Ecto neural progenitor cell (in vitro differentiated cells): ENCODE measurements at regions not wholly inside any gene's neighbourhood (a gene's known extent, or its start where the extent isn't known, plus 50 kb on each side); places are given as distances from the start of the nearest gene placed in this dataset.

ENCODE experiments used
- DNase-seq: peaks from one replicate; pipeline ENCODE4 v3.0.0-alpha.2; 2018; ENCODE audit warnings: low spot score

GRCh38 chr15:62777671-62778070, 264.9 kb upstream of the TPM1 start:
- DNase-seq: no peak

- no peak for DNase-seq
Measured at GRCh38 chr15:62779036-62779770, 263.3 kb upstream of the TPM1 start.

- DNase-seq: no peak
Measured at GRCh38 chr15:62779899-62780298, 262.6 kb upstream of the TPM1 start.

GRCh38 chr15:62781081-62781497, 261.5 kb upstream of the TPM1 start:
- no peak for DNase-seq

- peak; percentile 69 for DNase-seq
Measured at GRCh38 chr15:62782071-62782841, 260.3 kb upstream of the TPM1 start.

- no peak for DNase-seq
Measured at GRCh38 chr15:62782896-62783295, 259.7 kb upstream of the TPM1 start.

GRCh38 chr15:62783303-62783957, 259.1 kb upstream of the TPM1 start:
- no peak for DNase-seq

- no peak for DNase-seq
Measured at GRCh38 chr15:62785881-62786828, 256.4 kb upstream of the TPM1 start.

GRCh38 chr15:62787401-62787800, 255.1 kb upstream of the TPM1 start:
- DNase-seq: no peak

GRCh38 chr15:62788224-62788623, 254.3 kb upstream of the TPM1 start:
- no peak for DNase-seq

GRCh38 chr15:62790546-62790945, 252.0 kb upstream of the TPM1 start:
- no peak for DNase-seq

GRCh38 chr15:62791694-62792093, 250.9 kb upstream of the TPM1 start:
- no peak for DNase-seq

- DNase-seq: no peak
Measured at GRCh38 chr15:62792986-62793751, 249.4 kb upstream of the TPM1 start.

- DNase-seq: no peak
Measured at GRCh38 chr15:62793752-62794144, 248.8 kb upstream of the TPM1 start.

- DNase-seq: no peak
Measured at GRCh38 chr15:62795171-62795570, 247.4 kb upstream of the TPM1 start.

GRCh38 chr15:62795700-62796695, 246.5 kb upstream of the TPM1 start:
- no peak for DNase-seq

GRCh38 chr15:62797171-62797570, 245.4 kb upstream of the TPM1 start:
- no peak for DNase-seq

GRCh38 chr15:62798536-62798935, 244.0 kb upstream of the TPM1 start:
- DNase-seq: no peak

- no peak for DNase-seq
Measured at GRCh38 chr15:62799037-62799436, 243.5 kb upstream of the TPM1 start.

- DNase-seq: no peak
Measured at GRCh38 chr15:62799919-62800318, 242.6 kb upstream of the TPM1 start.
